Esophagus squamous epithelium (tissue), 5 donors: ENCODE measurements at regions not wholly inside any gene's neighbourhood (a gene's known extent, or its start where the extent isn't known, plus 50 kb on each side); places are given as distances from the start of the nearest gene placed in this dataset.

Experiments
- DNase-seq: peaks from one replicate; lab custom pipeline; 2025; lab: John Stamatoyannopoulos, UW
- H3K27ac ChIP-seq, 4 donors: fragments of 200-600 bp; sonication (generic); one replicate each; pipeline ENCODE4 v1.5.1; 2016 to 2019; ENCODE audit warnings: mild to moderate bottlenecking in 1 of 4
- H3K27me3 ChIP-seq, 4 donors: fragments of 200-600 bp; sonication (generic); 1 replicate in 3 of 4; 2 replicates in 1 of 4; pipeline versions ENCODE4 v1.5.1 to v1.6.0; 2017 to 2021; ENCODE audit warnings: antibody characterized with exemption in 1 of 4
- H3K36me3 ChIP-seq, 3 donors: fragments of 200-600 bp; sonication (generic); one replicate each; pipeline ENCODE4 v1.5.1; 2016 to 2019
- H3K4me1 ChIP-seq, 3 donors: fragments of 200-600 bp; sonication (generic); one replicate each; pipeline ENCODE4 v1.5.1; 2017 to 2019
- H3K4me3 ChIP-seq, 4 donors: fragments of 200-600 bp; sonication (generic); 1 replicate in 3 of 4; 2 replicates in 1 of 4; pipeline ENCODE4 v1.5.1; 2016 to 2019; ENCODE audit warnings: mild to moderate bottlenecking in 2 of 4, moderate library complexity in 1 of 4
- H3K9me3 ChIP-seq, 3 donors: fragments of 200-600 bp; sonication (generic); one replicate each; pipeline ENCODE4 v1.5.1; 2016 to 2019
- POLR2A ChIP-seq, 4 donors: fragments of 450-650 bp; IDR thresholded peaks; one replicate each; pipeline ENCODE4 v1.6.1; 2017; ENCODE audit warnings: antibody characterized with exemption in 4 of 4, mild to moderate bottlenecking in 4 of 4, moderate library complexity in 3 of 4
- WGBS, 2 donors: methylation state at CpG; one replicate each; pipeline ENCODE4 v1.1.5; 2018; 5-methylcytosine and 5-hydroxymethylcytosine counted together
- intact Hi-C: fragments of 100-400 bp; cut with DNase I; formaldehyde crosslinking; loops from one replicate; pipeline ENCODE4 v1.15.0; 2022
- TF ChIP-seq, protein P1 (sequence below), 6 experiments: fragments of 450-650 bp in 4 of 6; fragments of 200-600 bp in 2 of 6; sonication (generic) in 2 of 6; IDR thresholded peaks; one replicate each; pipeline ENCODE4 v1.5.1; 2016 to 2019; ENCODE audit warnings: antibody characterized with exemption in 6 of 6, mild to moderate bottlenecking in 4 of 6, moderate library complexity in 4 of 6
- donor health status: DM: yes; HTN: yes; CAD: no.

DNA sequence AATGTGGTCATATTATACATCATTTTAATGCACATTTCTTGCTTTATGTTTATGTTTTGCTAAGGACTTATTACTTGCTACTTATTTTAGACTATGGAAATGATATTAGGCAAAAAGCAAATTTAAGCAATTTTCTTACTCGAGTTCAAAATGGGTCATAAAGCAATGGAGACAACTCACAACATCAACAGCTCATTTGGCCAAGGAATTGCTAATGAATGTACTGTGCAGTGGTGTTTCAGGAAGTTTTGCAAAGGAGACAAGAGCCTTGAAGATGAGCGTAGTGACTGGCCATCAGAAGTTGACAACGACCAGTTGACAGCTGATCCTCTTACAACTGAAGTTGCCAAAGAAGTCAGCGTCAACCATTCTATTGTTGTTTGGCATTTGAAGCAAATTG, 831.8 kb upstream of the SEL1L start:
- intact Hi-C loops: no loop called here
- Histone ChIP-seq H3K36me3 (no peaks in the 10 kb centered on the region), H3K4me3 (no peak overlapping the region), H3K27ac (no peak overlapping the region), H3K9me3 (no peaks in the 10 kb centered on the region), H3K27me3 (no peaks in the 10 kb centered on the region), H3K4me1 (no peaks in the 10 kb centered on the region)
- TF ChIP-seq, protein P1, sequence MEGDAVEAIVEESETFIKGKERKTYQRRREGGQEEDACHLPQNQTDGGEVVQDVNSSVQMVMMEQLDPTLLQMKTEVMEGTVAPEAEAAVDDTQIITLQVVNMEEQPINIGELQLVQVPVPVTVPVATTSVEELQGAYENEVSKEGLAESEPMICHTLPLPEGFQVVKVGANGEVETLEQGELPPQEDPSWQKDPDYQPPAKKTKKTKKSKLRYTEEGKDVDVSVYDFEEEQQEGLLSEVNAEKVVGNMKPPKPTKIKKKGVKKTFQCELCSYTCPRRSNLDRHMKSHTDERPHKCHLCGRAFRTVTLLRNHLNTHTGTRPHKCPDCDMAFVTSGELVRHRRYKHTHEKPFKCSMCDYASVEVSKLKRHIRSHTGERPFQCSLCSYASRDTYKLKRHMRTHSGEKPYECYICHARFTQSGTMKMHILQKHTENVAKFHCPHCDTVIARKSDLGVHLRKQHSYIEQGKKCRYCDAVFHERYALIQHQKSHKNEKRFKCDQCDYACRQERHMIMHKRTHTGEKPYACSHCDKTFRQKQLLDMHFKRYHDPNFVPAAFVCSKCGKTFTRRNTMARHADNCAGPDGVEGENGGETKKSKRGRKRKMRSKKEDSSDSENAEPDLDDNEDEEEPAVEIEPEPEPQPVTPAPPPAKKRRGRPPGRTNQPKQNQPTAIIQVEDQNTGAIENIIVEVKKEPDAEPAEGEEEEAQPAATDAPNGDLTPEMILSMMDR (IDR thresholded peaks at IDR 0.05): no peak
- no peak for TF ChIP-seq POLR2A (IDR thresholded peaks at IDR 0.05)
- WGBS, 2 donors: 76 to 86% methylated on average over 4 of the region's 4 CpGs
- no peak for DNase-seq

DNA sequence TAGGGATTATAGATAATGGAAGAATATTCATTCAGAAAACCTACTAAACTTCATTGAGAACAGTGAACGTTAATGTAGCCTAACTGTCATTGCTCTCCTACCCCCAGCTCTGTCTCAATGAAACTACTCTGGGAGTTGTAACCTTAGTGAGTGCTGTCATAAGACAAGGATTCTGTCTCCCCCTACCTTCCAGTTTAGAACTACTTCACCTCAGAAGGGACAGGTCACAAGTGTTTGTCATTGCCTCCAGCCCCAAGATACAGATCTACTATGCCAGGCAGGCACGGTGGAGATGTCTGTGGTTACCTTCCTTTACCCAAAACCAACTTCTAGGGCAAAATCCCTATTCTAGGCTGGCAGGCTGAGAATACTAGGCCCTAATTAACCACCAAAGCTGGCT, 833.1 kb upstream of the SEL1L start:
- no peak for DNase-seq
- intact Hi-C loops: no loop called here
- H3K27me3 ChIP-seq: no peaks in the 10 kb centered on the region
- no peak overlapping the region for H3K27ac ChIP-seq
- H3K4me3 ChIP-seq: no peak overlapping the region
- H3K4me1 ChIP-seq: no peaks in the 10 kb centered on the region
- no peak for TF ChIP-seq POLR2A (IDR thresholded peaks at IDR 0.05)
- TF ChIP-seq, protein P1 (IDR thresholded peaks at IDR 0.05): no peak
- no peaks in the 10 kb centered on the region for H3K36me3 ChIP-seq
- 69 to 79% methylated on average over 2 of the region's 2 CpGs for WGBS, 2 donors
- H3K9me3 ChIP-seq: no peaks in the 10 kb centered on the region

DNA sequence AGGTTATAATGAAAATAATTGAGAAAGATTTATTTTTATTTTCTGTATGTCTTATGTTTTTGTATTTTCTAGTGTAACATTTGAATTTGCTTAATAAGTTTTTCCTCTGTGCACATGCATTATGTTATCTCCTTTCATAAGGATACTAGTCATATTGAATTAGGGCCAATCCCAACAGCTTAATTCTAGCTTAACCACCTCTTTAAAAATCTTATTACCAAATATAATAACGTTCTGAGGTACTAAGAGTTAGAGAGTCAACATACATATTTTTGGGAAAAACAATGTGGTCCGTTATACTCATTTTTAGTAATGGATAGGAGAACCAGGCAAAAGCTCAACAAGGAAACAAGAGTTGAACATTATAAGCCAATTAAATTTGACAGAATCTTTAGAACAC, 845.6 kb upstream of the SEL1L start:
- Histone ChIP-seq H3K36me3 (no peaks in the 10 kb centered on the region), H3K4me3 (no peak overlapping the region), H3K27me3 (no peaks in the 10 kb centered on the region), H3K9me3 (no peaks in the 10 kb centered on the region), H3K4me1 (no peaks in the 10 kb centered on the region), H3K27ac (no peak overlapping the region)
- intact Hi-C loops: no loop called here
- no peak for DNase-seq
- WGBS, 2 donors: 61 to 69% methylated on average over 2 of the region's 2 CpGs
- TF ChIP-seq, protein P1 (IDR thresholded peaks at IDR 0.05): no peak
- TF ChIP-seq POLR2A (IDR thresholded peaks at IDR 0.05): no peak

DNA sequence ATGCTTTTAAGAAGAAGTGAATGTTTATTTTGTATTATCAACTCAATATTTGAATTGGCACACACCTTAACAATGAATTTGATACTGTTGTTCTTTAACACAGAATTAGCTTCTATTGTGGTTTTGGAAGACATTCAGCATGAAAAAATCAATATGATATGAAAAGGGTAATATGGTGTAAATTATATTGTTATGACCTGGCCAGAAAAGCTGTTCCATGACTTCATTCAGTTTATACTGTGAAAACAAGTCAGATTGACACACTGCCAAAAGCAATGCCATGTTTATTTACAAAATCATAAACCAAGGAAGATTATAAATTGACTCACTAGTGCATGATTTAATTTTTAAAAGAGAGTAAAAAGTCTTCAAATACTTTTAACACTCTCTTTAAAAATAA, 851.4 kb upstream of the SEL1L start:
- Histone ChIP-seq H3K4me3 (no peak overlapping the region), H3K4me1 (no peaks in the 10 kb centered on the region), H3K27ac (no peak overlapping the region), H3K9me3 (no peaks in the 10 kb centered on the region), H3K36me3 (no peaks in the 10 kb centered on the region), H3K27me3 (no peaks in the 10 kb centered on the region)
- intact Hi-C loops: no loop called here
- DNase-seq: no peak
- TF ChIP-seq, protein P1 (IDR thresholded peaks at IDR 0.05): no peak
- TF ChIP-seq POLR2A (IDR thresholded peaks at IDR 0.05): no peak

DNA sequence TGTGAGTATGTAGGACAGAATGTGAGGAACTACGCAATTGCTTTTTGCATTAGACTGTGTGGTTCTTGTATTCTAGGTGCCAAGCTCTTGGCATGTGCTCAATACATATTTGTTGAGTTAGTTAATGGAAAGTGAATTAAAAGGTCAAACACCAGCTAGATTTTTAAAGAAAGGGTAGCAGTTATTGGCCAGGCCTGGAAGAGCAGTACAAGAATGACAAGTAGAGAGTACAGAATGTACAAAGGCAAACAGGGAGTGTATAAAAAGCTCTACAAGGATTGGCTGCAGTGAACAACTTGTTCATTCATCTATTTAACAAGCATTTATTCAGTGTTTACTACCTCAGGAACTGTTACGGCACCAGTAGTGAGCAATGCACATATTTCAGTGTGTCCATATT, 854.0 kb upstream of the SEL1L start:
- no peaks in the 10 kb centered on the region for H3K27me3 ChIP-seq
- no peak overlapping the region for H3K4me3 ChIP-seq
- H3K36me3 ChIP-seq: no peaks in the 10 kb centered on the region
- no peak for TF ChIP-seq POLR2A (IDR thresholded peaks at IDR 0.05)
- TF ChIP-seq, protein P1 (IDR thresholded peaks at IDR 0.05): no peak
- no peak for DNase-seq
- no peaks in the 10 kb centered on the region for H3K9me3 ChIP-seq
- H3K27ac ChIP-seq: peak overlapping the region in 3 of 4 donors; percentile 27 to 53 (median 38)
- no peaks in the 10 kb centered on the region for H3K4me1 ChIP-seq
- intact Hi-C loops: no loop called here
- 78 to 82% methylated on average over 2 of the region's 2 CpGs for WGBS, 2 donors
